GM12878 (cell line): ENCODE measurements at regions not wholly inside any gene's neighbourhood (a gene's known extent, or its start where the extent isn't known, plus 50 kb on each side); places are given as distances from the start of the nearest gene placed in this dataset.

ENCODE experiments used
- ATAC-seq: fragments of 200-7000 bp; cut with Tn5 transposase; 3 replicates; pipeline ENCODE4 v1.9.1; 2020; ENCODE audit warnings: mild to moderate bottlenecking, moderate library complexity
- BruUV-seq: library from RNA; stranded (reverse); fragments of 400-500 nt; replicated peaks from 2 replicates; lab custom pipeline; 2021; lab: Mats Ljungman, UMichigan
- CTCF ChIA-PET: fragments of 300-600 bp; sonication (Branson Sonifier 250); formaldehyde crosslinking; extraction: SDS; loops from one replicate; lab custom pipeline; 2021; ENCODE audit warnings: inconsistent platforms; lab: Yijun Ruan, JAX
- POLR2A ChIA-PET: fragments of 350-600 bp; formaldehyde crosslinking; extraction: SDS; loops from one replicate; lab custom pipeline; 2021; ENCODE audit warnings: inconsistent platforms; lab: Charles Lee
- RAD21 ChIA-PET: fragments of 300-600 bp; sonication (Branson Sonifier 250); formaldehyde crosslinking; loops from one replicate; lab custom pipeline; 2023; ENCODE audit warnings: antibody characterized with exemption; ENCODE audit not compliant: unreplicated experiment; lab: Charles Lee
- SMC1A ChIA-PET: fragments of 300-600 bp; sonication (Branson Sonifier 250); formaldehyde crosslinking; loops from one replicate; lab custom pipeline; 2023; ENCODE audit not compliant: unreplicated experiment, uncharacterized antibody; lab: Charles Lee
- DNase-seq: peaks from one replicate; pipeline ENCODE4 v3.0.0-alpha.2; 2011; ENCODE audit warnings: low read depth, low spot score
- FAIRE-seq: peaks from 3 replicates; lab custom pipeline; 2011; peaks lifted over from hg19 to GRCh38; lab: Jason Lieb, UNC
- H2AFZ ChIP-seq: 2 replicates; pipeline ENCODE4 v1.6.0; 2011; ENCODE audit warnings: low read depth, low read length, control low read depth; ENCODE audit not compliant: control insufficient read depth
- H3K27ac ChIP-seq: 2 replicates; pipeline ENCODE4 v1.5.1; 2011; ENCODE audit warnings: control low read depth; ENCODE audit not compliant: control insufficient read depth, insufficient read depth
- H3K27me3 ChIP-seq, 2 experiments: replicated peaks in 1 of 2; 2 replicates each; pipeline versions ENCODE4 v1.6.0 to v1.6.1; 2011; ENCODE audit warnings: low read length in 1 of 2; ENCODE audit not compliant: control insufficient read depth in 2 of 2, insufficient read depth in 2 of 2
- H3K36me3 ChIP-seq, 2 experiments: 2 replicates each; pipeline ENCODE4 v1.5.1; 2011; ENCODE audit warnings: low read length in 1 of 2; ENCODE audit not compliant: control insufficient read depth in 2 of 2, insufficient read depth in 2 of 2
- H3K4me1 ChIP-seq: 2 replicates; pipeline ENCODE4 v1.6.1; 2011; ENCODE audit warnings: mild to moderate bottlenecking, low read length, moderate library complexity, mixed read lengths; ENCODE audit not compliant: control insufficient read depth, insufficient read depth
- H3K4me2 ChIP-seq: 2 replicates; pipeline ENCODE4 v1.6.0; 2011; ENCODE audit warnings: control low read depth; ENCODE audit not compliant: control insufficient read depth, insufficient read depth
- H3K4me3 ChIP-seq: fragments of 200-600 bp; sonication (generic); 2 replicates; pipeline ENCODE4 v1.5.1; 2016
- H3K79me2 ChIP-seq: 2 replicates; pipeline ENCODE4 v1.6.0; 2011; ENCODE audit warnings: low read length; ENCODE audit not compliant: control insufficient read depth, insufficient read depth
- H3K9ac ChIP-seq: 2 replicates; pipeline ENCODE4 v1.8.0; 2011; ENCODE audit warnings: low read length, control low read depth, mixed read lengths; ENCODE audit not compliant: control insufficient read depth, insufficient read depth
- H3K9me3 ChIP-seq: replicated peaks from 3 replicates; pipeline ENCODE4 v1.5.1; 2011; ENCODE audit warnings: mild to moderate bottlenecking, low read length; ENCODE audit not compliant: control insufficient read depth, insufficient read depth
- H4K20me1 ChIP-seq: 2 replicates; pipeline ENCODE4 v1.6.0; 2011; ENCODE audit not compliant: control insufficient read depth, insufficient read depth
- BHLHE40 ChIP-seq, 2 experiments: fragments of 450-650 bp in 1 of 2; IDR thresholded peaks; 2 replicates each; pipeline ENCODE4 v1.6.1; 2011 to 2017; ENCODE audit warnings: low read depth in 2 of 2, borderline replicate concordance in 1 of 2, improper control_type of control experiment in 1 of 2, low read length in 1 of 2, mild to moderate bottlenecking in 1 of 2
- CBX3 ChIP-seq: fragments of 200-600 bp; sonication (generic); IDR thresholded peaks from 2 replicates; pipeline ENCODE4 v1.6.1; 2016; ENCODE audit warnings: low read depth, borderline replicate concordance
- E2F4 ChIP-seq: IDR thresholded peaks from 2 replicates; pipeline ENCODE4 v1.6.1; 2012; ENCODE audit warnings: low read depth, low read length, improper control_type of control experiment
- GABPA ChIP-seq: IDR thresholded peaks from 2 replicates; pipeline ENCODE4 v1.6.1; 2014; ENCODE audit warnings: antibody characterized with exemption, low read depth, mild to moderate bottlenecking, inconsistent platforms
- IRF4 ChIP-seq: IDR thresholded peaks from 2 replicates; pipeline ENCODE4 v1.6.1; 2011; ENCODE audit warnings: low read depth, low read length
- RFX5 ChIP-seq: IDR thresholded peaks from 2 replicates; pipeline ENCODE4 v1.6.1; 2011; ENCODE audit warnings: low read depth, low read length, improper control_type of control experiment
- TAF1 ChIP-seq: IDR thresholded peaks from 2 replicates; pipeline ENCODE4 v1.6.1; 2011; ENCODE audit warnings: mild to moderate bottlenecking, low read depth, low read length, borderline replicate concordance
- ZBTB11 ChIP-seq: fragments of 450-650 bp; formaldehyde crosslinking; IDR thresholded peaks from 2 replicates; pipeline ENCODE4 v1.5.0; 2022; ENCODE audit warnings: mild to moderate bottlenecking, missing genetic modification characterization
- whole genome bisulfite sequencing: methylation state at CpG from one replicate; pipeline ENCODE4 v1.1.6; 2016; ENCODE audit warnings: low lambda C conversion rate; ENCODE audit not compliant: insufficient replicate concordance, insufficient coverage; ENCODE audit errors: missing lambda C conversion rate; 5-methylcytosine and 5-hydroxymethylcytosine counted together
- in situ Hi-C: fragments of 300-500 bp; cut with MboI; formaldehyde crosslinking; loops from 9 replicates; pipeline ENCODE4 v1.14.3; 2018; ENCODE audit warnings: mixed read lengths
- intact Hi-C: fragments of 100-400 bp; cut with micrococcal nuclease; formaldehyde crosslinking; loops from one replicate; pipeline ENCODE4 v1.14.2; 2022; ENCODE audit not compliant: unreplicated experiment

- TF ChIP-seq CBX3: no peak
Measured at GRCh38 chr2:176585791-176586190, 316.5 kb downstream of the MTX2 start (continued).

GRCh38 chr2:176589287-176589686 is 320.0 kb downstream of the MTX2 start:
- POLR2A ChIA-PET: no interaction called here
- no peak for TF ChIP-seq RFX5
- TF ChIP-seq GABPA: no peak
- TF ChIP-seq BHLHE40 (IDR thresholded peaks at IDR 0.05; ENCODE audit: borderline replicate concordance in 1 of 2, low read depth in 2 of 2, low read length in 1 of 2): no peak
- TF ChIP-seq E2F4: no peak
- TF ChIP-seq ZBTB11: no peak
- TF ChIP-seq TAF1: no peak
- no peak for TF ChIP-seq IRF4
- RAD21 ChIA-PET: no interaction called here
- peaks cover 0 to 2% of the 10 kb centered on the region in 2 experiments; a peak in 1 of 4 replicates for H3K27me3 ChIP-seq
- in situ Hi-C loops (no loop called here), intact Hi-C loops (no loop called here)
- H2AFZ ChIP-seq: no peak overlapping the region
- SMC1A ChIA-PET: no interaction called here
- ATAC-seq: no peak
- no peak overlapping the region for H3K27ac ChIP-seq
- no TSS peak for BruUV-seq
- no peak overlapping the region for H3K4me3 ChIP-seq
- no peaks in the 10 kb centered on the region for H3K4me1 ChIP-seq
- H3K36me3 ChIP-seq: no peaks in the 10 kb centered on the region
- H3K79me2 ChIP-seq: no peaks in the 10 kb centered on the region
- no peak overlapping the region for H3K9ac ChIP-seq
- WGBS: 43% methylated on average over 7 of the region's 7 CpGs
- CTCF ChIA-PET: interaction anchor here (1.3 kb wide), 1 partner anchor 462 kb away, joined by 3 read pairs; no protein-coding TSS in a partner anchor
- H3K9me3 ChIP-seq: no peaks in the 10 kb centered on the region
- no peak overlapping the region for H3K4me2 ChIP-seq
- FAIRE-seq: no peak
- DNase-seq: no peak
- no peaks in the 10 kb centered on the region for H4K20me1 ChIP-seq
